Activated CD4-positive, alpha-beta T cell treated with anti-CD3 and anti-CD28 coated beads, Interleukin-2, amount 50 U/mL, for 24 hours (primary cell): ENCODE measurements at regions not wholly inside any gene's neighbourhood (a gene's known extent, or its start where the extent isn't known, plus 50 kb on each side); places are given as distances from the start of the nearest gene placed in this dataset.
A peak's percentile ranks its signal among the peaks of the same experiment; 100 is the strongest.
"Not testable (repeated sequence)": the region's sequence is repeated elsewhere in the genome, so short reads cannot be mapped to it uniquely, and the experiment has no call there.

Experiments
- DNase-seq, 2 donors: peaks; one replicate each; pipeline ENCODE4 v3.0.0-alpha.2; 2020; ENCODE audit warnings: low read depth in 1 of 2, low spot score in 1 of 2

DNA sequence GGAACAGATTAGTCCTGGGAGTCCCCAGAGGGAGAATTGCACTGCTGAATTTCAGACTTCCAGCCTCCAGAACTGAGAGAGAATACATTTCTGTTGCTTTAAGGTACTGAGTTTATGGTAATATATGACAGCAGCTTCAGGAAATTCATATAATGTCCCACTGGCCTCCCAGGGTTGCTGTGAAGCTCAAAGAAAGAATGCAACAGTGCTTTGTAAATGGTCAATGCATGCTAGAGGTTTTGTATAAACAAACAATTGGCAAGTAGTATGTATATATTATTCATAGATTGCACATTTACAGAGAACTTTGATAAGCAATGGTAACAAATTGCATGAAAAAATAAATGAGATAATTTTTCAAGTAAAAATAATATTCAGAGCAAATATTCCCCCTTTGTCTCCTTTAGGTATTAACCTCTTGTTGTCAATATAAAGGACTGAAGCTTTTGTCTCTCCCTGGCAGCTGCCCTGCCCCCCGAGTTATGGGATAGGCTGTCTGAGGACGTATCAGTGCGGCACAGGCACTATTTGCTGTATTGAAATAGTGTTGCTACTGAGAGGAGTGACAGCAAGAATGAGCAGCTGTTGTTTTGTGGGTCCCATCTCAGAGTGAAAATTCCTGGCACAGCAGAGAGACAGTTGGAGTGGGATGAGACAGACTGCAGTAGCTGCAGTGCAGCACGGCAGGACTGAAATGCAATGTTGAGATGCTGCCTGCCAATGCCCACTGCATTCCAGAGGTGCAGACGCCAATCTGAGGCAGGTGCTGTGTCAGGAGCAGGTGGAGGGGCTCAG, 194.2 kb upstream of the GLRA1 start:
- DNase-seq, result no peak

- no peak for DNase-seq
Observed at GRCh38 chr5:152116934-152117333, 192.3 kb upstream of the GLRA1 start.

DNA sequence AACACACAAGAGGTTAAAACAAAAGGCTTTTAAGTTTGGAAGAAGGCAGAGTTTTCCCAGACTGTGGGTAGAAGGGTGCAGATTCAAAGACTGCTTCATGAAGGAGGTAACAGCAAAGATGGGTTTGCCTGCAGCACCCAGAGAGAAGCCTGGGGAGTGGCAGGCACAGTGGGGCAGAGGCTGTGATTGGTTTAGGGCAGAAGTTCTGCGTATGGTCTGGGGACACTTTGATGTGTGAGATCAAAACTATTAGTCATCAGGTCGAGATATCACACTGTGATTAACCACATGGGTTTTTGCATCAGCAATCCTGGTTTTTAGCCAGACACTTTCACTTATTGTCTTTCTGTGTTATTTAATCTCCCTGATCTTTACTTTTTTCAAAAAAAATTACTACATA, 188.8 kb upstream of the GLRA1 start:
- peak in 1 of 2 donors; percentile 32 for DNase-seq

DNA sequence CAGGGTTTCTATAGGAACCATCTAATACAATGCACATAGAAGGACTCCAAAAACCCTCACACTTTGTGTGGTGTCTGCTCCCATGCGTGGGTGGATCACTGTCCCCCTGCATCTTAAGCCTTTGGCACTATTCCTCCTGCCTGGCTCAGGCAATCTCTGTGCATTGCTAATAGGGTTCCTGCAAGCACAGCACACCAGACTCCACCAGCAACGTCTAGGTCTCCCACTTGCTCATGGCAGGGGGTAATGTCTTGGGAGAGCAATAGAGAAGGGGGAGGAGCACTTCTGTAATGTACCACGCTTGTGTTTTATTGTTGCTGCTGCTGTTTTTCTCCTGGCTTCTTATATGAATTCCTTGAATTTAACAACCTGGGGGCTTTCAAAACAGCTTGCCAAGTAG, 182.6 kb upstream of the GLRA1 start:
- DNase-seq, result no peak

DNA sequence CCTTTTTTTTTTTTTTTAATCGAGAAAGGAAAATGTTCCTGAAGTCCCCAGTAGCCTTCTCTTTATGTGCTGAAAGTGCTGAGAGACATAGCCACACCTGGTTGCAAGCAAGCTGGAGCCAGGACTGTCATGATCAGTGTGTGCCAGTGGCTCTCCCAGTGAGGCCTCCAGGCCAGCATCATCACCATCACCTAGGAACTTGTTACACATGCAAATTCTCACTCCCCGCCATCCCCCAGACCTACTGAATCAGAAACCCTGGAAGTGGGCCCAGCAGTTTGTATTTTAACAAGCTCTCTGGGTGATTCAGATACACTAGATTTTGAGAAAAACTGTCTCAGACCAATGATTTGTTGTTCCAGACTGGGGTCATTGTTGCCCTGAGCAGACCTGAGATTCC, 181.9 kb upstream of the GLRA1 start:
- no peak for DNase-seq

- no peak for DNase-seq
Observed at GRCh38 chr5:152105085-152105484, 180.4 kb upstream of the GLRA1 start.

GRCh38 chr5:152104211-152104610, 179.6 kb upstream of the GLRA1 start:
- DNase-seq, result no peak

- DNase-seq, result not testable (repeated sequence)
Observed at GRCh38 chr5:152102908-152103307, 178.3 kb upstream of the GLRA1 start.

DNA sequence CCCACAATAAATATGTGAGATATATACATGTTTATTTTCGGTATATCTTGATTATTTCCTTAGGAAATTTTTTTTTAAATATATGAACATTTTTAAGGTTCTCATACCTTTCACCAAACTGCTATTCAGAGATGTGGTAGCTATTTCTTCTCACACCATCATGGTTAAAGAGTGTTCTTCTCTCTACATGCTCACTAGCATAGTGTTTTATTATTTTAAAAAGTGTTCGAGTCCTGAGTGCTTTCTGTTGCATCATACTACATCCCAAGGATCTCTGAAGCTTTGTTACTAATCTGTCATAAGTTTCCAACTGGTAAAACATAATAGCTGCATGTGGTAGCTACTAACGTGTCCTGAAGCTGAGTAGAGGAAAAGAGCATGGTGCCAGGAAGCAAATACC, 177.4 kb upstream of the GLRA1 start:
- no peak for DNase-seq

DNA sequence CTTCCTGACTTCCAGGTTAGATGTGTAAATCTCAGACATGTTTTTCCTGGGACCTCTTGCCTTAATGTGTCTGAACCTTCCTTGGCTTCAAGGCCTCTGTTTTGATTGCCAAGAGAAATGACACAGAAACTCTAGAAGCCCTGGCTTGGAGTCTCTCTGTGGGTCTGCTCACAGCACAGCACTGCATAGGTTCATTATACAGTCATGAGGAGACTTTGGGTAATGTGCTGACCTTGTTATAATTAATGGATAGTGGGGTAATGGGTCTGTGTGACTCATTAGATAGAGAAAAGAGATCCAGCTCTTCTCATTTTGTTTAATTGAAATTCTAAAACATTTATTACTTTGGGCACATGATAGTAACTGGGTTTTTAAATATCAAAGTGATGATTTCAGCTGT, 175.8 kb upstream of the GLRA1 start:
- no peak for DNase-seq

DNA sequence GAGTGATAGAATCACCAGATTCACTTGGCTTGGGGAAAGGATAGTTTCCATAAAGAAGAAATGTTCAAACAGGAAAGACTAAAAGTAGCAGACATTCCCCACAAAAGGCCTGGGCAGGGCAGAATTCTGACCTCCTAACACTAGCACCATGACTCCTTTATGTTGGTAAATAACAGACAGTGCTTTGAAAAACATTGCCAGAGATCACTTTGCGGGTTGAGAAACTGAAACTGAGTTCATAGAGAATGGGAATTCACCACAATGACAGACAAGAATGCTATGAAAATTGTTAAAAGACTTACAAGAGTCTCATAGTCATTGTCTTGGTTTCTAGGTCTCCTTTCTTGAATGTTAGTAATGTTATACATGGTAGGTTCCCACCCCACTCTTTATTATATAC, 172.5 kb upstream of the GLRA1 start:
- no peak for DNase-seq

- DNase-seq, result no peak
Observed at GRCh38 chr5:152094716-152095115, 170.1 kb upstream of the GLRA1 start.

DNA sequence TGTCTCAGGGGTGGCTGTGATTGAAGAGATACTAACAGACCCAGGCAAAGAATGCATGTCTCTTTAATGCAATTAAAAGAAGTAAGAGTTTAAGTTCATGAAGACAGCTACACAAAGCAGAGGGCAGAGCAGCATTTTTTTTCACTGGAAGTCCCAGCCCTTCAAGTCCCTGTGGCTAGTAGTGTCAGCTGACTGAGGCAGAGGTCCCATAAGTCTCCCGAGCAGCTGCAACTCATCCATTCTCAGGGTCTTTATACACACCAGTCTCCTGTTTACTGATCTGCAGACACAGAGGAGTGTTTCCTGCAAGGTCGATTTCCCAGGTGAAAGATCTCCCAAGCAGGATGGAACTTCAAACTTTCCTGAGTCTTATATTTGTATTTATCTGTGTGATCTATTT, 169.4 kb upstream of the GLRA1 start:
- DNase-seq, result no peak

DNA sequence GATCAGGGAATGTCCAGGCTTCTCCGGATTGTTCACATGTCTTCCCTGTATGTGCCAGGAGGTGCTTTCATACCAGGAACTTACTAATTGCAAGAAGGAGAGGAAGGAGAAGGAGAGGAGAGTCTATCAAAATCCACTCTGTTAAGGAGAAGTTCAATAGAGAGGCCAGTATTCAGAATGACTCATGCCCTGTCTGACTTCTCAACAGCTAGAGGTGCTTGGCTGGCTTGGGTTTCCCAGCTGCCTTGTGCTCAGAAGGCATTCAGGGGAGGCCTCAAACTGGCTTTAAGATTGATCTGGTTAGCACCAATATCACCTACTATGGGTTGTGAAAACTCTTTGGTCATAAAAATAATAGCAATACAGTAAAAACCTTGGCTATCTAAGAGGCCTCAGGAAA, 167.9 kb upstream of the GLRA1 start:
- DNase-seq, result no peak

- no peak for DNase-seq
Observed at GRCh38 chr5:152089644-152090043, 165.0 kb upstream of the GLRA1 start.

DNA sequence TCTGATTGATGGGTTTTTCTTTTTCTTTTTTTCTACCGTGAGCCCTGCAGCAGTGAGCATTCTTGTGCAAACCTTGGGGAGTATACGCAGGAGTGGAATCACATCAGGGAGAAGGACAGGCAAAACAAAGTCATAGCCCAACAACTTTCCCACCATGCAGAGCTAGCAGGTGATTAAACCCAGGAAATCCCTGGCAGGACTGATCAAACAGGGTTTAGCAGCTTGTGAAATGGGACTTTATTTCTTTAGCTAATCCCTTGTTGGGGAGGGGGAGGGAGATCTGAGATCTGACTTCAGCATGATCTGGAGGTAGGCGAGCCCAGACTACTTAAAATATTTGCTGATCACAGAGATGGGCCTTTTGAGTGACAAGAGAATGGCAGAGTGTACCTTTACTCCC, 162.0 kb upstream of the GLRA1 start:
- no peak for DNase-seq

GRCh38 chr5:152084476-152084875, 159.8 kb upstream of the GLRA1 start:
- DNase-seq, result no peak

DNA sequence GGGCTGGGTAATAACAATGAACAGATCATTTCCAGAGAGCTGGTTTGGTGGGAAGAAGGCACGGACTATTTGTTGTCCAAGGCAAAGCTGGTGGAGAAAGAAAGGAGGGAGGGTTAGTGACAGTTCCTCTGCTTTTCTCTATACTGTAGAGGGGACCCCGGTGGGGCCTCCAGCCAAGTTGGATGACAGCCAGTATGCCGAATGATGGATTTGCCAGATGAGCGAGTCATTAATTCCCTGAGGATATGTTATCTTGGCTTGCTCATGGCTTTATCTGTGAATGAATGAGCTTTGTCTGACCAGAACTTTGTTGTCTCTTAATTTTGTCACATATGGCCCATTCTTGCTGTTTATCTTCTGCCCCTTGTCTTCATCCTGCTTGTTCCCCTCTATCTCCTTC, 158.6 kb upstream of the GLRA1 start:
- DNase-seq, result no peak

DNA sequence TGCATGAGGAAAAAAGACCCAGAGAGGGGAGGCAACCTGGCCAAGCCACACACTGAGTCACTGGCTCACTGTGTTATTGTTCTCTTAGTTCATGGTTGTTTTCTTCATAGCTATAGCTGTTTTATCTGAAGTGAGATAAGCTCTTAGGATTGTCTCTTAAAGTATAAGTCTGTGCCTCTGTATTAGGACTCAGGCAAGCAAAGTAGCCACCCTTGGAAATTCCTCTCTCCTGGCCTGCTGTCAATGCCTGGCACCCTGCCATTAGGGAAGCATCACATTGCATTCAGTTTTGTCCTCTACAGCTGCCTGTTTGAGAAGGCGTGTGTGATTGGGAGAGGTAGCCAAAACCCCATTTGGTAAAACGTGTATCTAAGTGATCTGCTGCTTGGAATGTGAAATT, 147.4 kb upstream of the GLRA1 start:
- no peak for DNase-seq

GRCh38 chr5:152070591-152070990, 145.9 kb upstream of the GLRA1 start:
- no peak for DNase-seq

DNA sequence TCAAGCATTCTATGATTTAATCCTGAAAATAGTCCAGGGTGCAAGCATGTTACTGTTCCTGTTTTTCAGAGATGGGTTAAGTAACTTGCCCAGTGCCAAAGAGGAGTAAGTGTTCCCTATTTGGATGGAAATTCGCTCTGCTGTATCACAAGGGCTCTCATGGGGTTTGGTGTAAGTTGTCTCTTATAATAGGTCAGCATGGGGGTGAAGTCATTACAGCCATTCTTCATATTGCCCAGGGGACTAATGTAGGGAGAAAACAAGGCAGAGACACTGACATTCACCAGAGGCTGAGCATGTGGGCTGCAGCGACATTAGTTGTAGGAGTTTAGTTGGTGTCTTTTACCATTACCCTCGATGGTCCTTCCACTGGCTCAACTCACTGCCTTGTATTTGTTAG, 142.1 kb upstream of the GLRA1 start:
- DNase-seq, result no peak

DNA sequence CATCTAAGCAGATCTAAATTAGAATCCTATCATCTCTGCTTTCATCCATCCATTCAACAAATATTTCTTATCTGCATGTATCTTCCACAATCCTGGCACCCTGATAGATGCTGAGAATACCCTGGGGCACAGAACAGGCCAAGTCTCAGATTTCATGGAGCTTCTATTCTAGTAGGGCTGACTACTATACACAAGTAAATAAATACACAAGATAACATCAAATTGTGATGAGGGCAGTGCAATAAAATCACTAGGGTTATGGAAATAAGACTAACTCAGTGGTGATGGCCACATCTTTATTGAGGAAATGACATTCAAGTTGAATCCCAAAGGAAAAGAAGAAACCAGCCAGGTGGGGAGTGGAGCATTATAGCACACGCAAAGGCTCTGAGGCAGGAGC, 138.4 kb upstream of the GLRA1 start:
- DNase-seq, result no peak

- no peak for DNase-seq
Observed at GRCh38 chr5:152061095-152061494, 136.4 kb upstream of the GLRA1 start.
